ENCODE measurements at regions not wholly inside any gene's neighbourhood (a gene's known extent, or its start where the extent isn't known, plus 50 kb on each side); places are given as distances from the start of the nearest gene placed in this dataset.

GRCh38 chr1:82510431-82510830, 709.7 kb downstream of the ADGRL2 start:
- Histone ChIP-seq H3K27ac (ENCODE audit: low read length) (no peak overlapping the region), H3K4me3 (ENCODE audit: low read length) (no peak overlapping the region), H3K27me3 (ENCODE audit: control insufficient read depth, insufficient read depth, low read length) (no peaks in the 10 kb centered on the region), H3K4me1 (ENCODE audit: control insufficient read depth, insufficient read depth, low read length) (no peaks in the 10 kb centered on the region), H3K9me3 (ENCODE audit: control insufficient read depth, low read depth, low read length) (no peaks in the 10 kb centered on the region), H3K36me3 (ENCODE audit: control insufficient read depth, insufficient read depth, low read length) (no peaks in the 10 kb centered on the region)
- WGBS (ENCODE audit: insufficient coverage, low lambda C conversion rate), result 57% methylated on average over 2 of the region's 2 CpGs
- no peak for DNase-seq

GRCh38 chr1:82507011-82507410, 706.3 kb downstream of the ADGRL2 start:
- WGBS (ENCODE audit: insufficient coverage, low lambda C conversion rate), result no CpG with 5 or more reads among the region's 1 CpG
- no peaks in the 10 kb centered on the region for H3K9me3 ChIP-seq (ENCODE audit: control insufficient read depth, low read depth, low read length)
- no peak for DNase-seq
- no peak overlapping the region for H3K4me3 ChIP-seq (ENCODE audit: low read length)
- no peaks in the 10 kb centered on the region for H3K4me1 ChIP-seq (ENCODE audit: control insufficient read depth, insufficient read depth, low read length)
- no peaks in the 10 kb centered on the region for H3K36me3 ChIP-seq (ENCODE audit: control insufficient read depth, insufficient read depth, low read length)
- H3K27ac ChIP-seq (ENCODE audit: low read length), result no peak overlapping the region
- no peaks in the 10 kb centered on the region for H3K27me3 ChIP-seq (ENCODE audit: control insufficient read depth, insufficient read depth, low read length)

- no peaks in the 10 kb centered on the region for H3K36me3 ChIP-seq (ENCODE audit: control insufficient read depth, insufficient read depth, low read length)
- H3K27ac ChIP-seq (ENCODE audit: low read length), result no peak overlapping the region
- no peaks in the 10 kb centered on the region for H3K27me3 ChIP-seq (ENCODE audit: control insufficient read depth, insufficient read depth, low read length)
- H3K4me3 ChIP-seq (ENCODE audit: low read length), result no peak overlapping the region
- H3K4me1 ChIP-seq (ENCODE audit: control insufficient read depth, insufficient read depth, low read length), result no peaks in the 10 kb centered on the region
- no peaks in the 10 kb centered on the region for H3K9me3 ChIP-seq (ENCODE audit: control insufficient read depth, low read depth, low read length)
- no CpG with 5 or more reads among the region's 1 CpG for WGBS (ENCODE audit: insufficient coverage, low lambda C conversion rate)
- no peak for DNase-seq
Observed at GRCh38 chr1:82503822-82504221, 703.1 kb downstream of the ADGRL2 start.

- no peaks in the 10 kb centered on the region for H3K4me1 ChIP-seq (ENCODE audit: control insufficient read depth, insufficient read depth, low read length)
- no peak overlapping the region for H3K4me3 ChIP-seq (ENCODE audit: low read length)
- H3K9me3 ChIP-seq (ENCODE audit: control insufficient read depth, low read depth, low read length), result peaks cover 2% of the 10 kb centered on the region
- H3K36me3 ChIP-seq (ENCODE audit: control insufficient read depth, insufficient read depth, low read length), result no peaks in the 10 kb centered on the region
- H3K27me3 ChIP-seq (ENCODE audit: control insufficient read depth, insufficient read depth, low read length), result no peaks in the 10 kb centered on the region
- no peak overlapping the region for H3K27ac ChIP-seq (ENCODE audit: low read length)
- DNase-seq, result no peak
Observed at GRCh38 chr1:82499022-82499421, 698.3 kb downstream of the ADGRL2 start.

- H3K4me3 ChIP-seq (ENCODE audit: low read length), result no peak overlapping the region
- H3K27ac ChIP-seq (ENCODE audit: low read length), result no peak overlapping the region
- H3K27me3 ChIP-seq (ENCODE audit: control insufficient read depth, insufficient read depth, low read length), result no peaks in the 10 kb centered on the region
- WGBS (ENCODE audit: insufficient coverage, low lambda C conversion rate), result 75% methylated on average over 1 of the region's 3 CpGs
- H3K36me3 ChIP-seq (ENCODE audit: control insufficient read depth, insufficient read depth, low read length), result no peaks in the 10 kb centered on the region
- no peak for DNase-seq
- no peaks in the 10 kb centered on the region for H3K4me1 ChIP-seq (ENCODE audit: control insufficient read depth, insufficient read depth, low read length)
- H3K9me3 ChIP-seq (ENCODE audit: control insufficient read depth, low read depth, low read length), result peaks cover 2% of the 10 kb centered on the region
Observed at GRCh38 chr1:82494117-82494516, 693.4 kb downstream of the ADGRL2 start.

GRCh38 chr1:82492159-82492558, 691.4 kb downstream of the ADGRL2 start:
- no peaks in the 10 kb centered on the region for H3K4me1 ChIP-seq (ENCODE audit: control insufficient read depth, insufficient read depth, low read length)
- peaks cover 2% of the 10 kb centered on the region for H3K9me3 ChIP-seq (ENCODE audit: control insufficient read depth, low read depth, low read length)
- no peaks in the 10 kb centered on the region for H3K27me3 ChIP-seq (ENCODE audit: control insufficient read depth, insufficient read depth, low read length)
- H3K27ac ChIP-seq (ENCODE audit: low read length), result no peak overlapping the region
- H3K4me3 ChIP-seq (ENCODE audit: low read length), result no peak overlapping the region
- no peak for DNase-seq
- WGBS (ENCODE audit: insufficient coverage, low lambda C conversion rate), result no CpG with 5 or more reads among the region's 2 CpGs
- H3K36me3 ChIP-seq (ENCODE audit: control insufficient read depth, insufficient read depth, low read length), result no peaks in the 10 kb centered on the region

GRCh38 chr1:82491301-82492048, 690.7 kb downstream of the ADGRL2 start:
- Histone ChIP-seq H3K4me1 (ENCODE audit: control insufficient read depth, insufficient read depth, low read length) (no peaks in the 10 kb centered on the region), H3K27ac (ENCODE audit: low read length) (no peak overlapping the region), H3K9me3 (ENCODE audit: control insufficient read depth, low read depth, low read length) (peaks cover 2% of the 10 kb centered on the region), H3K27me3 (ENCODE audit: control insufficient read depth, insufficient read depth, low read length) (no peaks in the 10 kb centered on the region), H3K4me3 (ENCODE audit: low read length) (no peak overlapping the region), H3K36me3 (ENCODE audit: control insufficient read depth, insufficient read depth, low read length) (no peaks in the 10 kb centered on the region)
- no peak for DNase-seq
- WGBS (ENCODE audit: insufficient coverage, low lambda C conversion rate), result no CpG with 5 or more reads among the region's 2 CpGs

GRCh38 chr1:82487778-82488177, 687.0 kb downstream of the ADGRL2 start:
- Histone ChIP-seq H3K4me1 (ENCODE audit: control insufficient read depth, insufficient read depth, low read length) (no peaks in the 10 kb centered on the region), H3K27me3 (ENCODE audit: control insufficient read depth, insufficient read depth, low read length) (no peaks in the 10 kb centered on the region), H3K9me3 (ENCODE audit: control insufficient read depth, low read depth, low read length) (no peaks in the 10 kb centered on the region), H3K4me3 (ENCODE audit: low read length) (no peak overlapping the region), H3K36me3 (ENCODE audit: control insufficient read depth, insufficient read depth, low read length) (no peaks in the 10 kb centered on the region), H3K27ac (ENCODE audit: low read length) (no peak overlapping the region)
- DNase-seq, result no peak
- WGBS (ENCODE audit: insufficient coverage, low lambda C conversion rate), result 90% methylated on average over 3 of the region's 3 CpGs

GRCh38 chr1:82486969-82487368, 686.2 kb downstream of the ADGRL2 start:
- no peak for DNase-seq
- Histone ChIP-seq H3K4me3 (ENCODE audit: low read length) (no peak overlapping the region), H3K9me3 (ENCODE audit: control insufficient read depth, low read depth, low read length) (no peaks in the 10 kb centered on the region), H3K27ac (ENCODE audit: low read length) (no peak overlapping the region), H3K36me3 (ENCODE audit: control insufficient read depth, insufficient read depth, low read length) (no peaks in the 10 kb centered on the region), H3K27me3 (ENCODE audit: control insufficient read depth, insufficient read depth, low read length) (no peaks in the 10 kb centered on the region), H3K4me1 (ENCODE audit: control insufficient read depth, insufficient read depth, low read length) (no peaks in the 10 kb centered on the region)

GRCh38 chr1:82486468-82486867, 685.7 kb downstream of the ADGRL2 start:
- H3K4me3 ChIP-seq (ENCODE audit: low read length), result no peak overlapping the region
- H3K4me1 ChIP-seq (ENCODE audit: control insufficient read depth, insufficient read depth, low read length), result no peaks in the 10 kb centered on the region
- no CpG with 5 or more reads among the region's 5 CpGs for WGBS (ENCODE audit: insufficient coverage, low lambda C conversion rate)
- no peaks in the 10 kb centered on the region for H3K36me3 ChIP-seq (ENCODE audit: control insufficient read depth, insufficient read depth, low read length)
- no peaks in the 10 kb centered on the region for H3K27me3 ChIP-seq (ENCODE audit: control insufficient read depth, insufficient read depth, low read length)
- no peak for DNase-seq
- no peaks in the 10 kb centered on the region for H3K9me3 ChIP-seq (ENCODE audit: control insufficient read depth, low read depth, low read length)
- no peak overlapping the region for H3K27ac ChIP-seq (ENCODE audit: low read length)

GRCh38 chr1:82485591-82486369, 685.0 kb downstream of the ADGRL2 start:
- peak in 1 of 2 donors; percentile 3 for DNase-seq
- H3K9me3 ChIP-seq (ENCODE audit: control insufficient read depth, low read depth, low read length), result no peaks in the 10 kb centered on the region
- H3K4me1 ChIP-seq (ENCODE audit: control insufficient read depth, insufficient read depth, low read length), result no peaks in the 10 kb centered on the region
- no peak overlapping the region for H3K27ac ChIP-seq (ENCODE audit: low read length)
- WGBS (ENCODE audit: insufficient coverage, low lambda C conversion rate), result 60% methylated on average over 1 of the region's 4 CpGs
- no peak overlapping the region for H3K4me3 ChIP-seq (ENCODE audit: low read length)
- no peaks in the 10 kb centered on the region for H3K27me3 ChIP-seq (ENCODE audit: control insufficient read depth, insufficient read depth, low read length)
- no peaks in the 10 kb centered on the region for H3K36me3 ChIP-seq (ENCODE audit: control insufficient read depth, insufficient read depth, low read length)
